Tibial nerve (tissue), 4 donors: ENCODE measurements at regions not wholly inside any gene's neighbourhood (a gene's known extent, or its start where the extent isn't known, plus 50 kb on each side); places are given as distances from the start of the nearest gene placed in this dataset.

Experiments used
- DNase-seq, 2 donors: peaks; one replicate each; pipeline ENCODE4 v3.0.0-alpha.2; 2019; ENCODE audit warnings: low spot score in 2 of 2
- H3K27ac ChIP-seq, 4 donors: fragments of 200-600 bp; sonication (generic) in 3 of 4; one replicate each; pipeline ENCODE4 v1.5.1; 2017 to 2019; ENCODE audit warnings: mild to moderate bottlenecking in 1 of 4
- H3K27me3 ChIP-seq, 2 donors: fragments of 200-600 bp; sonication (generic) in 1 of 2; one replicate each; pipeline versions ENCODE4 v1.5.1 to v1.6.0; 2017 to 2019
- H3K36me3 ChIP-seq, 3 donors: fragments of 200-600 bp; sonication (generic); one replicate each; pipeline ENCODE4 v1.5.1; 2018 to 2019
- H3K4me1 ChIP-seq, 4 donors: fragments of 200-600 bp; sonication (generic) in 3 of 4; one replicate each; pipeline ENCODE4 v1.5.1; 2017 to 2019
- H3K4me3 ChIP-seq, 4 donors: fragments of 200-600 bp; sonication (generic) in 3 of 4; one replicate each; pipeline ENCODE4 v1.5.1; 2017 to 2019; ENCODE audit warnings: mild to moderate bottlenecking in 1 of 4, moderate library complexity in 1 of 4
- H3K9me3 ChIP-seq, 4 donors: fragments of 200-600 bp; sonication (generic) in 3 of 4; one replicate each; pipeline ENCODE4 v1.5.1; 2017 to 2019
- EP300 ChIP-seq, 2 donors: sonication (generic); formaldehyde crosslinking; IDR thresholded peaks; one replicate each; pipeline ENCODE4 v1.6.1; 2017; ENCODE audit warnings: antibody characterized with exemption in 2 of 2, mild to moderate bottlenecking in 1 of 2
- POLR2A ChIP-seq, 2 donors: fragments of 450-650 bp; IDR thresholded peaks; one replicate each; pipeline ENCODE4 v1.6.1; 2017; ENCODE audit warnings: antibody characterized with exemption in 2 of 2, mild to moderate bottlenecking in 2 of 2, moderate library complexity in 2 of 2
- WGBS, 2 donors: methylation state at CpG; one replicate each; pipeline ENCODE4 v1.1.5; 2018; 5-methylcytosine and 5-hydroxymethylcytosine counted together
- TF ChIP-seq, protein P1 (sequence below), 5 experiments: fragments of 200-600 bp in 3 of 5; fragments of 450-650 bp in 2 of 5; sonication (generic) in 3 of 5; IDR thresholded peaks; one replicate each; pipeline ENCODE4 v1.5.1; 2016 to 2019; ENCODE audit warnings: antibody characterized with exemption in 5 of 5, mild to moderate bottlenecking in 3 of 5, moderate library complexity in 2 of 5

DNA sequence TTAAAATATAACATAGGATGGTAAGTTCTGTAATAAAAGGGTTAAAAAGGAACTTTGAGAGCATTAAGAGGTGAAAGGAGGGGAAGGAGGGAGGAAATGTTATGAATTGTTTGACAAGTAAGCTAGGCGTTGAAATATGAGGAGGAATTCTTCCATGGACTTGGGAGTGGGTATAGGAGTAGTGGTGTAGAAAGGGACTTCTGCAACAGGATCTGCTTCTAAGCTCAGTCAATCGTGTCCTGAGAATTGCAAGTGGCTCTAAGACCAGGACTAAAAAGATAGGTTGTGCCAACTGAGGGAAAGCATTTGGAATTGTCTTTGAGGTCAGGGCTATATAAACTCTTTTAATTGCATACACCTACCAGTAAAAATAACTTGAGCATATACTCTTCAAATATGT is 74.1 kb upstream of the SLC38A2 start:
- DNase-seq, result no peak
- no peaks in the 10 kb centered on the region for H3K9me3 ChIP-seq
- no peaks in the 10 kb centered on the region for H3K27me3 ChIP-seq
- H3K27ac ChIP-seq, result no peak overlapping the region
- H3K36me3 ChIP-seq, result no peaks in the 10 kb centered on the region
- TF ChIP-seq EP300 (IDR thresholded peaks at IDR 0.05), result no peak
- TF ChIP-seq, protein P1, sequence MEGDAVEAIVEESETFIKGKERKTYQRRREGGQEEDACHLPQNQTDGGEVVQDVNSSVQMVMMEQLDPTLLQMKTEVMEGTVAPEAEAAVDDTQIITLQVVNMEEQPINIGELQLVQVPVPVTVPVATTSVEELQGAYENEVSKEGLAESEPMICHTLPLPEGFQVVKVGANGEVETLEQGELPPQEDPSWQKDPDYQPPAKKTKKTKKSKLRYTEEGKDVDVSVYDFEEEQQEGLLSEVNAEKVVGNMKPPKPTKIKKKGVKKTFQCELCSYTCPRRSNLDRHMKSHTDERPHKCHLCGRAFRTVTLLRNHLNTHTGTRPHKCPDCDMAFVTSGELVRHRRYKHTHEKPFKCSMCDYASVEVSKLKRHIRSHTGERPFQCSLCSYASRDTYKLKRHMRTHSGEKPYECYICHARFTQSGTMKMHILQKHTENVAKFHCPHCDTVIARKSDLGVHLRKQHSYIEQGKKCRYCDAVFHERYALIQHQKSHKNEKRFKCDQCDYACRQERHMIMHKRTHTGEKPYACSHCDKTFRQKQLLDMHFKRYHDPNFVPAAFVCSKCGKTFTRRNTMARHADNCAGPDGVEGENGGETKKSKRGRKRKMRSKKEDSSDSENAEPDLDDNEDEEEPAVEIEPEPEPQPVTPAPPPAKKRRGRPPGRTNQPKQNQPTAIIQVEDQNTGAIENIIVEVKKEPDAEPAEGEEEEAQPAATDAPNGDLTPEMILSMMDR (IDR thresholded peaks at IDR 0.05), result no peak
- no peak for TF ChIP-seq POLR2A (IDR thresholded peaks at IDR 0.05)
- peaks cover 0 to 38% (median 14%) of the 10 kb centered on the region in 4 donors for H3K4me1 ChIP-seq
- 41 to 52% methylated on average over 2 of the region's 2 CpGs for WGBS, 2 donors
- H3K4me3 ChIP-seq, result no peak overlapping the region

DNA sequence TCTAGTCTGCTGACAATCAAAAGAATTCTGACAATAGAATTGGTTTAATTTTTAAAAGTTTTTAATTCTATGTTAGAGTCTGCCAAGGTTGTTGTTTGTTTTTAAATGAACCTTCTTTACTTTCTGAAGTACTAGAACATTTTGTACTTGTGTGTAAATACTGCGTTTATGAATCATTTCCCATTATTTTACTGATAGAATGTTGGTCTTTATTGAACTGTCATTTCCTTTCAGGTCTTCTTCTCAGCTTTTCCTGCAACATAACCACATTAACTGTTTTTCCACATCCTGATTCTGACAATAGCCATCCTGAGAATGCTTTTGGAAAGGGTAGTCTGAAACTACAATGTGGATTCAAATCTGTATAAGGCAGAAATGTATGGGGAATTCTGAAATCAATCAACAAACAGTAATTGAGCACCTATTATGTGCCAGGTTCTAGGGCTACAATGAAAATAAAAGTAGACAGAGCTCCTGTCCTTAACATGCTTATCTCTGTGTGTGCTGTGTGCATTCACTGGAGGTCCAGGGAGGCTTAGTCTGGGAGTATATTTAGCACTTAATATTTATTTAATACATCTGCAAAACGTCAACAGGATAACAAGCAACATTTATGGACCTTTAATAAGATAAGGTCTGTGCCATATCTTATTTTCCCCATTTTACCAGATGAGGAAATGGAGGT is 73.1 kb upstream of the SLC38A2 start:
- Histone ChIP-seq H3K4me1 (peaks cover 0 to 33% (median 13%) of the 10 kb centered on the region in 4 donors), H3K36me3 (no peaks in the 10 kb centered on the region), H3K4me3 (no peak overlapping the region), H3K27ac (peak overlapping the region in 2 of 4 donors; percentile 23 to 66), H3K27me3 (no peaks in the 10 kb centered on the region), H3K9me3 (no peaks in the 10 kb centered on the region)
- 20 to 52% methylated on average over 2 of the region's 2 CpGs for WGBS, 2 donors
- peak in 1 of 2 donors; percentile 25 for TF ChIP-seq EP300 (IDR thresholded peaks at IDR 0.05)
- TF ChIP-seq, protein P1 (IDR thresholded peaks at IDR 0.05), result no peak
- DNase-seq, result no peak

DNA sequence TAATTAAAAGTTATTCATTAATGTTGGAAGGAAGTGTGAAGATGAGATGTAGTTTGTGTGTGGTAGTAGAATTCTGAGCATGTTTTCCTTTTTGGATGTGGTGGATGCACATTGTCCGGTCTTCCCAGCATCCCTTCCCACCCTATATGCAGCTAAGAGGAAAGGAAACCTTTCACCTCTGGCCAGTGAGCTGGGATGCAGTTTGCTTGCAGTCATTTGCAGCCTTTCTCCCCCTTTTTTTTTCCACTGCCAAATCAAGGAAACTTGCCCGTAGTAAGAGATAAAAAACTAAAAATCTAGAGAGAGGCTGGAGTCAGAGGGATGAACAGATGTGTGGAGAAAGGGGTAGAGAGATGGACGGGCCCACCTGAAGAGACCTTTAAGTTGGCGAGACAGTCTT is 72.5 kb upstream of the SLC38A2 start:
- 74 to 76% methylated on average over 4 of the region's 4 CpGs for WGBS, 2 donors
- Histone ChIP-seq H3K4me1 (peaks cover 0 to 31% (median 7%) of the 10 kb centered on the region in 4 donors), H3K27me3 (no peaks in the 10 kb centered on the region), H3K9me3 (no peaks in the 10 kb centered on the region), H3K4me3 (no peak overlapping the region), H3K27ac (peak overlapping the region in 2 of 4 donors; percentile 23 to 66), H3K36me3 (no peaks in the 10 kb centered on the region)
- DNase-seq, result no peak
- TF ChIP-seq POLR2A (IDR thresholded peaks at IDR 0.05), result no peak
- no peak for TF ChIP-seq EP300 (IDR thresholded peaks at IDR 0.05)
- TF ChIP-seq, protein P1 (IDR thresholded peaks at IDR 0.05), result no peak

- no peaks in the 10 kb centered on the region for H3K9me3 ChIP-seq
- WGBS, 2 donors, result 76 to 79% methylated on average over 3 of the region's 3 CpGs
- TF ChIP-seq, protein P1 (IDR thresholded peaks at IDR 0.05), result no peak
- TF ChIP-seq POLR2A (IDR thresholded peaks at IDR 0.05) (no peak), EP300 (IDR thresholded peaks at IDR 0.05) (no peak)
- no peak overlapping the region for H3K4me3 ChIP-seq
- DNase-seq, result no peak
- H3K27me3 ChIP-seq, result no peaks in the 10 kb centered on the region
- no peak overlapping the region for H3K27ac ChIP-seq
- H3K36me3 ChIP-seq, result no peaks in the 10 kb centered on the region
- H3K4me1 ChIP-seq, result peaks cover 0 to 24% (median 5%) of the 10 kb centered on the region in 4 donors
Observed at GRCh38 chr12:46443594-46444263, 71.2 kb upstream of the SLC38A2 start.

DNA sequence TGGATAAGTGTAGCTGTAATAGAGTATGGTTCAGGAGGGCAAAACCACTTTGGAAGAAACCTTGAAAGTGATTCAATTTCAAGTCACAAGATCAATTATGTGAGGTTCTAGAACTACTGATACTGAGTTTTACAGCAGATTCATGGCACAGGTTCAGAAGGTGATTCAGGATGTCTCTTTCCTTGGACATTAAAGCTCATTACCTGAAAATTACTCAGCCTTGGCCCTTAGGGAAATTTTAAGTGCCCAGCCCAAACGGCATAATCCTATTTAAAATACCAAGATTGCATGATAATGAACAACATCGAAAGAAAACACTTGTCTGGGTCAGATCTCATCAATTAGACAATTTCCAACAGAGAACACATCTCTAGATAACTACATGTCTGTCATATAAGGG is 70.2 kb upstream of the SLC38A2 start:
- Histone ChIP-seq H3K9me3 (no peaks in the 10 kb centered on the region), H3K4me3 (no peak overlapping the region), H3K36me3 (no peaks in the 10 kb centered on the region), H3K27ac (no peak overlapping the region), H3K4me1 (peaks cover 0 to 24% (median 5%) of the 10 kb centered on the region in 4 donors), H3K27me3 (no peaks in the 10 kb centered on the region)
- DNase-seq, result no peak
- TF ChIP-seq EP300 (IDR thresholded peaks at IDR 0.05) (no peak), POLR2A (IDR thresholded peaks at IDR 0.05) (no peak)
- TF ChIP-seq, protein P1 (IDR thresholded peaks at IDR 0.05), result no peak
- WGBS, 2 donors, result 84% methylated on average over 2 of the region's 2 CpGs
